Heart left ventricle (tissue), 16 donors: ENCODE measurements at regions not wholly inside any gene's neighbourhood (a gene's known extent, or its start where the extent isn't known, plus 50 kb on each side); places are given as distances from the start of the nearest gene placed in this dataset.

ENCODE experiments used
- ATAC-seq, 4 donors: fragments of 200-7000 bp; cut with Tn5 transposase; one replicate each; pipeline ENCODE4 v1.9.1; 2020 to 2022; ENCODE audit warnings: moderate library complexity in 4 of 4, mild to moderate bottlenecking in 3 of 4, moderate number of reproducible peaks in 1 of 4
- DNase-seq, 5 donors: peaks; one replicate each; pipeline ENCODE4 v3.0.0-alpha.2; 2020
- H3K27ac ChIP-seq, 12 donors: fragments of 200-600 bp; sonication (generic) in 4 of 12; one replicate each; pipeline versions ENCODE4 v1.5.0 to v1.8.0; 2016 to 2022; ENCODE audit warnings: mild to moderate bottlenecking in 2 of 12
- H3K27me3 ChIP-seq, 9 donors: fragments of 200-600 bp; sonication (generic) in 2 of 9; one replicate each; pipeline versions ENCODE4 v1.5.1 to v1.8.0; 2016 to 2022; ENCODE audit warnings: mild to moderate bottlenecking in 3 of 9
- H3K36me3 ChIP-seq, 9 donors: fragments of 200-600 bp; sonication (generic) in 2 of 9; one replicate each; pipeline versions ENCODE4 v1.5.0 to v1.8.0; 2018 to 2022; ENCODE audit warnings: mild to moderate bottlenecking in 2 of 9
- H3K4me1 ChIP-seq, 12 donors: fragments of 200-600 bp; sonication (generic) in 4 of 12; one replicate each; pipeline versions ENCODE4 v1.5.0 to v1.8.0; 2016 to 2022; ENCODE audit warnings: mild to moderate bottlenecking in 3 of 12
- H3K4me3 ChIP-seq, 12 donors: fragments of 200-600 bp; sonication (generic) in 4 of 12; one replicate each; pipeline versions ENCODE4 v1.5.0 to v1.8.0; 2017 to 2022; ENCODE audit warnings: mild to moderate bottlenecking in 9 of 12, moderate library complexity in 4 of 12
- H3K9me3 ChIP-seq, 12 donors: fragments of 200-600 bp; sonication (generic) in 4 of 12; one replicate each; pipeline versions ENCODE4 v1.5.0 to v1.8.0; 2016 to 2022; ENCODE audit warnings: mild to moderate bottlenecking in 1 of 12
- CTCF ChIP-seq, 12 donors: fragments of 200-600 bp; sonication (generic) in 4 of 12; IDR thresholded peaks; one replicate each; pipeline versions ENCODE4 v1.5.0 to v1.8.0; 2018 to 2022; ENCODE audit warnings: antibody characterized with exemption in 12 of 12, mild to moderate bottlenecking in 5 of 12
- POLR2A ChIP-seq, 2 donors: fragments of 450-650 bp; IDR thresholded peaks; one replicate each; pipeline ENCODE4 v1.6.1; 2017; ENCODE audit warnings: antibody characterized with exemption in 2 of 2, mild to moderate bottlenecking in 2 of 2, moderate library complexity in 2 of 2
- WGBS, 4 donors: extraction: QIAGEN DNeasy Blood & Tissue Kit in 2 of 4; methylation state at CpG; one replicate each; pipeline versions ENCODE4 v1.1.5 to v1.1.7; 2013 to 2018; 5-methylcytosine and 5-hydroxymethylcytosine counted together
- intact Hi-C, 10 donors: fragments of 100-400 bp; cut with DNase I; formaldehyde crosslinking; loops; one replicate each; pipeline versions ENCODE4 v1.11.1 to v1.14.2; 2022
- donor health status: ischemic (EF 13 %, LVEDD 7.1; RV severe dilation, severe dysfunction).
- donor health status: healthy with polysubstance abuse.
- donor health status: DM: no; HTN: yes; CAD: no.
- donor health status: DM: no; HTN: no; CAD: no.
- donor health status: ischemic (EF 25% LVEDD 6.9; RV normal size, moderate dysfunction).
- donor health status: ischemic (EF 25% LVEDD 5.7; RV mildly dilated, moderate dysfunction).
- donor health status: healthy.
- donor health status: DM: yes; HTN: yes; CAD: no.
- donor health status: ischemic (EF 35%, LVEDD 5.7; RV mildly dilated, moderate dysfunction).
- donor health status: nonischemic (EF 11% LVEDD 7.7; RV severe dilation, severe dysfunction).
- donor health status: DM: yes; HTN: yes; CAD: no.
- donor health status: PGD.
- donor health status: ischemic (EF 29% LVEDD 5.4; RV normal size, mild dysfunction).
- donor health status: nonischemic (EF 23%, LVEDD 6.1; RV moderate dilation, normal function).

GRCh38 chr6:44554861-44555260, 167.4 kb downstream of the CDC5L start:
- H3K9me3 ChIP-seq, result no peaks in the 10 kb centered on the region
- ATAC-seq, result peak in 1 of 4 donors; percentile 19
- TF ChIP-seq POLR2A (IDR thresholded peaks at IDR 0.05) (no peak), CTCF (IDR thresholded peaks at IDR 0.05) (no peak)
- H3K4me3 ChIP-seq, result no peak overlapping the region
- WGBS, 4 donors, result 75 to 81% (median 77%) methylated on average over 6 to 7 of the region's 7 CpGs
- peaks cover 0 to 15% (median 1%) of the 10 kb centered on the region in 12 donors for H3K4me1 ChIP-seq
- intact Hi-C loops, result no loop called here
- H3K36me3 ChIP-seq, result no peaks in the 10 kb centered on the region
- DNase-seq, result no peak
- H3K27me3 ChIP-seq, result peaks cover 0 to 3% (median 0%) of the 10 kb centered on the region in 9 donors
- H3K27ac ChIP-seq, result no peak overlapping the region

- ATAC-seq (no peak), DNase-seq (peak in 1 of 5 donors; percentile 54)
- Histone ChIP-seq H3K27me3 (peaks cover 0 to 12% (median 0%) of the 10 kb centered on the region in 9 donors), H3K4me3 (no peak overlapping the region), H3K36me3 (no peaks in the 10 kb centered on the region), H3K27ac (no peak overlapping the region), H3K9me3 (no peaks in the 10 kb centered on the region), H3K4me1 (peaks cover 0 to 18% (median 2%) of the 10 kb centered on the region in 12 donors)
- TF ChIP-seq POLR2A (IDR thresholded peaks at IDR 0.05), result no peak
- TF ChIP-seq CTCF (IDR thresholded peaks at IDR 0.05), result no peak
- intact Hi-C loops, result no loop called here
- WGBS, 4 donors, result 0 to 47% (median 2%) methylated on average over 1 of the region's 1 CpG
Observed at GRCh38 chr6:44556046-44556445, 168.5 kb downstream of the CDC5L start.

- DNase-seq (no peak), ATAC-seq (no peak)
- no peak overlapping the region for H3K4me3 ChIP-seq
- H3K36me3 ChIP-seq, result no peaks in the 10 kb centered on the region
- no peak overlapping the region for H3K27ac ChIP-seq
- H3K9me3 ChIP-seq, result no peaks in the 10 kb centered on the region
- intact Hi-C loops, result no loop called here
- no peak for TF ChIP-seq CTCF (IDR thresholded peaks at IDR 0.05)
- no peak for TF ChIP-seq POLR2A (IDR thresholded peaks at IDR 0.05)
- H3K4me1 ChIP-seq, result peaks cover 0 to 22% (median 5%) of the 10 kb centered on the region in 12 donors
- 71 to 82% (median 79%) methylated on average over 7 of the region's 7 CpGs for WGBS, 4 donors
- H3K27me3 ChIP-seq, result peaks cover 0 to 17% (median 0%) of the 10 kb centered on the region in 9 donors
Observed at GRCh38 chr6:44558024-44558831, 170.7 kb downstream of the CDC5L start.

GRCh38 chr6:44558832-44559251, 171.3 kb downstream of the CDC5L start:
- Histone ChIP-seq H3K4me3 (no peak overlapping the region), H3K27me3 (peaks cover 0 to 17% (median 0%) of the 10 kb centered on the region in 9 donors), H3K36me3 (no peaks in the 10 kb centered on the region), H3K9me3 (no peaks in the 10 kb centered on the region), H3K4me1 (peaks cover 0 to 25% (median 5%) of the 10 kb centered on the region in 12 donors), H3K27ac (peak overlapping the region in 1 of 12 donors; percentile 36)
- WGBS, 4 donors, result 39 to 52% (median 48%) methylated on average over 2 of the region's 2 CpGs
- DNase-seq (no peak), ATAC-seq (peak in 3 of 4 donors; percentile 25 to 47 (median 43))
- no peak for TF ChIP-seq POLR2A (IDR thresholded peaks at IDR 0.05)
- TF ChIP-seq CTCF (IDR thresholded peaks at IDR 0.05), result no peak
- intact Hi-C loops, result no loop called here
